ENCODE measurements at regions not wholly inside any gene's neighbourhood (a gene's known extent, or its start where the extent isn't known, plus 50 kb on each side); places are given as distances from the start of the nearest gene placed in this dataset.

- intact Hi-C loops (cut with DNase I) = no loop called here
- H3K4me3 ChIP-seq = no peak overlapping the region
- peaks cover 19% of the 10 kb centered on the region for H3K4me1 ChIP-seq
- no peak for TF ChIP-seq CTCF (IDR thresholded peaks at IDR 0.05)
- H3K36me3 ChIP-seq = no peaks in the 10 kb centered on the region
- DNase-seq (no peak), ATAC-seq (no peak)
- no peaks in the 10 kb centered on the region for H3K27me3 ChIP-seq
- H3K9me3 ChIP-seq = no peaks in the 10 kb centered on the region
- H3K27ac ChIP-seq = no peak overlapping the region
These were observed 103.5 kb downstream of the LBH start for GRCh38 chr2:30334762-30335363.

GRCh38 chr2:30336084-30336483, 104.8 kb downstream of the LBH start:
- TF ChIP-seq CTCF (IDR thresholded peaks at IDR 0.05) = no peak
- H3K27me3 ChIP-seq = no peaks in the 10 kb centered on the region
- peaks cover 19% of the 10 kb centered on the region for H3K4me1 ChIP-seq
- H3K36me3 ChIP-seq = no peaks in the 10 kb centered on the region
- H3K9me3 ChIP-seq = no peaks in the 10 kb centered on the region
- no peak overlapping the region for H3K4me3 ChIP-seq
- peak overlapping the region; percentile 60 for H3K27ac ChIP-seq
- ATAC-seq (no peak), DNase-seq (no peak)
- intact Hi-C loops (cut with DNase I) = no loop called here

- peak overlapping the region; percentile 60 for H3K27ac ChIP-seq
- H3K4me1 ChIP-seq = peaks cover 19% of the 10 kb centered on the region
- TF ChIP-seq CTCF (IDR thresholded peaks at IDR 0.05) = no peak
- no peaks in the 10 kb centered on the region for H3K36me3 ChIP-seq
- ATAC-seq (peak; percentile 38), DNase-seq (no peak)
- intact Hi-C loops (cut with DNase I) = no loop called here
- H3K9me3 ChIP-seq = no peaks in the 10 kb centered on the region
- no peaks in the 10 kb centered on the region for H3K27me3 ChIP-seq
- H3K4me3 ChIP-seq = no peak overlapping the region
These were observed 105.9 kb downstream of the LBH start for GRCh38 chr2:30336978-30337841.

GRCh38 chr2:30338475-30338874, 107.1 kb downstream of the LBH start:
- TF ChIP-seq CTCF (IDR thresholded peaks at IDR 0.05) = no peak
- Histone ChIP-seq H3K27me3 (no peaks in the 10 kb centered on the region), H3K27ac (no peak overlapping the region), H3K4me3 (no peak overlapping the region), H3K36me3 (no peaks in the 10 kb centered on the region), H3K4me1 (peaks cover 19% of the 10 kb centered on the region), H3K9me3 (no peaks in the 10 kb centered on the region)
- ATAC-seq (no peak), DNase-seq (no peak)
- intact Hi-C loops (cut with DNase I) = no loop called here

- TF ChIP-seq CTCF (IDR thresholded peaks at IDR 0.05) = no peak
- Histone ChIP-seq H3K4me1 (peaks cover 19% of the 10 kb centered on the region), H3K4me3 (no peak overlapping the region), H3K27ac (no peak overlapping the region), H3K36me3 (no peaks in the 10 kb centered on the region), H3K9me3 (no peaks in the 10 kb centered on the region), H3K27me3 (no peaks in the 10 kb centered on the region)
- intact Hi-C loops (cut with DNase I) = no loop called here
- no peak for ATAC-seq
- DNase-seq = no peak
These were observed 107.7 kb downstream of the LBH start for GRCh38 chr2:30339071-30339470.
